ENCODE measurements at regions not wholly inside any gene's neighbourhood (a gene's known extent, or its start where the extent isn't known, plus 50 kb on each side); places are given as distances from the start of the nearest gene placed in this dataset.

DNA sequence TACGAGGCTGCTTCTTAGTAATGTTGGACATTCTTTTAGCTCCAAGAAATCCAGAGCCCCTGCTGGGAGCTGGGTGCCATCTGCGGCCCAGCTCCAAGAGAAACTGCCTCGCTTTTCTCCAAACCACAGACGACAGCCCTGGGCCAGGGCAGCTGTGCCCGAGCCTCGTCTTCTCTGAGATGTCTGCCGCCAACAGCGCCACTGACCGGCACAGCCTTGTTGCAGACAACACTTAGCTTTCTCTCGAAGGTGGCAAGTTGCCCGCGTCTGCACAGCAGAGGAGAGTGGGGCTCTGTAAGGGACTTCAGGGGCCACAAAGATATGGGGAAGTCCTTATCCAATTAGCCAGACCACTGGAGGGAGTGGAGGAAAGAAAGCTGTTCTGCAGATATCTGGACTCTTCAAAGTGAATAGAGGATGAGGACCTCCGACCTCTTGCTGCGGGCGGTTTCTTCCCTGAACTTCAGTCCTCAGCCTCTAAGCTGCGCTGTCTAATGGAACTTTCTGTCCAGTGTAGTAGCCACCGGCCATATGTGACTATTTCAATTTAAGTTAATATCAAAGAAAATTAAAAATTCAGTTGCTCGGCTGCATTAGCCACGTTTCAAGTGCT, 63.9 kb upstream of the DISP3 start:
- Histone ChIP-seq H3K27ac (no peak overlapping the region), H3K4me3 (no peak overlapping the region), H3K4me1 (no peaks in the 10 kb centered on the region), H3K9me3 (no peaks in the 10 kb centered on the region), H3K36me3 (ENCODE audit: insufficient read depth in 1 of 2, low read depth in 1 of 2) (no peaks in the 10 kb centered on the region), H3K27me3 (ENCODE audit: insufficient read depth in 3 of 3, low read length in 2 of 3) (peaks cover 0 to 41% (median 8%) of the 10 kb centered on the region in 3 donors)
- 64 to 68% (median 65%) methylated on average over 19 of the region's 19 CpGs for WGBS, 3 donors
- ATAC-seq (no peak), DNase-seq (no peak)
- TF ChIP-seq, protein P1, sequence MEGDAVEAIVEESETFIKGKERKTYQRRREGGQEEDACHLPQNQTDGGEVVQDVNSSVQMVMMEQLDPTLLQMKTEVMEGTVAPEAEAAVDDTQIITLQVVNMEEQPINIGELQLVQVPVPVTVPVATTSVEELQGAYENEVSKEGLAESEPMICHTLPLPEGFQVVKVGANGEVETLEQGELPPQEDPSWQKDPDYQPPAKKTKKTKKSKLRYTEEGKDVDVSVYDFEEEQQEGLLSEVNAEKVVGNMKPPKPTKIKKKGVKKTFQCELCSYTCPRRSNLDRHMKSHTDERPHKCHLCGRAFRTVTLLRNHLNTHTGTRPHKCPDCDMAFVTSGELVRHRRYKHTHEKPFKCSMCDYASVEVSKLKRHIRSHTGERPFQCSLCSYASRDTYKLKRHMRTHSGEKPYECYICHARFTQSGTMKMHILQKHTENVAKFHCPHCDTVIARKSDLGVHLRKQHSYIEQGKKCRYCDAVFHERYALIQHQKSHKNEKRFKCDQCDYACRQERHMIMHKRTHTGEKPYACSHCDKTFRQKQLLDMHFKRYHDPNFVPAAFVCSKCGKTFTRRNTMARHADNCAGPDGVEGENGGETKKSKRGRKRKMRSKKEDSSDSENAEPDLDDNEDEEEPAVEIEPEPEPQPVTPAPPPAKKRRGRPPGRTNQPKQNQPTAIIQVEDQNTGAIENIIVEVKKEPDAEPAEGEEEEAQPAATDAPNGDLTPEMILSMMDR (IDR thresholded peaks at IDR 0.05): no peak
- intact Hi-C loops (cut with DNase I): no loop called here

GRCh38 chr1:11417162-11417561, 61.8 kb upstream of the DISP3 start:
- H3K9me3 ChIP-seq: no peaks in the 10 kb centered on the region
- no peak overlapping the region for H3K27ac ChIP-seq
- no peak overlapping the region for H3K4me3 ChIP-seq
- H3K36me3 ChIP-seq (ENCODE audit: insufficient read depth in 1 of 2, low read depth in 1 of 2): no peaks in the 10 kb centered on the region
- H3K27me3 ChIP-seq (ENCODE audit: insufficient read depth in 3 of 3, low read length in 2 of 3): peaks cover 0 to 54% (median 8%) of the 10 kb centered on the region in 3 donors
- intact Hi-C loops (cut with DNase I): no loop called here
- H3K4me1 ChIP-seq: no peaks in the 10 kb centered on the region
- ATAC-seq: no peak
- 10 to 26% (median 18%) methylated on average over 4 of the region's 4 CpGs for WGBS, 3 donors
- TF ChIP-seq, protein P1 (IDR thresholded peaks at IDR 0.05): no peak
- no peak for DNase-seq

GRCh38 chr1:11418056-11418455, 60.9 kb upstream of the DISP3 start:
- H3K4me1 ChIP-seq: no peaks in the 10 kb centered on the region
- ATAC-seq: no peak
- H3K9me3 ChIP-seq: no peaks in the 10 kb centered on the region

GRCh38 chr1:11421443-11421842, 57.5 kb upstream of the DISP3 start:
- Histone ChIP-seq H3K27ac (no peak overlapping the region), H3K4me3 (no peak overlapping the region), H3K9me3 (no peaks in the 10 kb centered on the region), H3K36me3 (ENCODE audit: insufficient read depth in 1 of 2, low read depth in 1 of 2) (no peaks in the 10 kb centered on the region), H3K27me3 (ENCODE audit: insufficient read depth in 3 of 3, low read length in 2 of 3) (peaks cover 0 to 37% (median 3%) of the 10 kb centered on the region in 3 donors), H3K4me1 (no peaks in the 10 kb centered on the region)
- intact Hi-C loops (cut with DNase I): no loop called here
- no peak for ATAC-seq
- DNase-seq: no peak
- TF ChIP-seq, protein P1 (IDR thresholded peaks at IDR 0.05): no peak
- 79 to 83% (median 82%) methylated on average over 8 of the region's 8 CpGs for WGBS, 3 donors

More at GRCh38 chr1:11418056-11418455, 60.9 kb upstream of the DISP3 start:
- WGBS, 3 donors: 73 to 78% (median 74%) methylated on average over 4 of the region's 4 CpGs
- intact Hi-C loops (cut with DNase I): no loop called here
- Histone ChIP-seq H3K4me3 (no peak overlapping the region), H3K27me3 (ENCODE audit: insufficient read depth in 3 of 3, low read length in 2 of 3) (peaks cover 0 to 56% (median 7%) of the 10 kb centered on the region in 3 donors), H3K36me3 (ENCODE audit: insufficient read depth in 1 of 2, low read depth in 1 of 2) (no peaks in the 10 kb centered on the region), H3K27ac (no peak overlapping the region)
- DNase-seq: no peak
- TF ChIP-seq, protein P1 (IDR thresholded peaks at IDR 0.05): no peak

- no peaks in the 10 kb centered on the region for H3K9me3 ChIP-seq
- intact Hi-C loops (cut with DNase I): no loop called here
- H3K4me1 ChIP-seq: no peaks in the 10 kb centered on the region
- TF ChIP-seq, protein P1 (IDR thresholded peaks at IDR 0.05): no peak
- 56 to 59% (median 57%) methylated on average over 9 of the region's 9 CpGs for WGBS, 3 donors
- no peak overlapping the region for H3K4me3 ChIP-seq
- no peak for DNase-seq
- H3K27me3 ChIP-seq (ENCODE audit: insufficient read depth in 3 of 3, low read length in 2 of 3): peaks cover 0 to 31% (median 3%) of the 10 kb centered on the region in 3 donors
- no peak overlapping the region for H3K27ac ChIP-seq
- ATAC-seq: no peak
- H3K36me3 ChIP-seq (ENCODE audit: insufficient read depth in 1 of 2, low read depth in 1 of 2): no peaks in the 10 kb centered on the region
Observed at GRCh38 chr1:11422686-11423085, 56.3 kb upstream of the DISP3 start.

All from psoas muscle (tissue), 7 donors.